Uterus (tissue), 2 donors: ENCODE measurements at regions not wholly inside any gene's neighbourhood (a gene's known extent, or its start where the extent isn't known, plus 50 kb on each side); places are given as distances from the start of the nearest gene placed in this dataset.

ENCODE experiments used
- CTCF ChIP-seq, 4 experiments: fragments of 200-600 bp in 2 of 4; fragments of 450-650 bp in 2 of 4; sonication (generic) in 2 of 4; IDR thresholded peaks; one replicate each; pipeline ENCODE4 v1.5.1; 2016 to 2019; ENCODE audit warnings: antibody characterized with exemption in 4 of 4, mild to moderate bottlenecking in 2 of 4, moderate library complexity in 1 of 4
- POLR2A ChIP-seq, 2 donors: fragments of 450-650 bp; IDR thresholded peaks; one replicate each; pipeline ENCODE4 v1.6.1; 2016; ENCODE audit warnings: antibody characterized with exemption in 2 of 2, mild to moderate bottlenecking in 1 of 2, moderate library complexity in 1 of 2

GRCh38 chr21:26736449-26736848, 108.8 kb downstream of the ADAMTS1 start:
- TF ChIP-seq CTCF (IDR thresholded peaks at IDR 0.05) (no peak), POLR2A (IDR thresholded peaks at IDR 0.05) (no peak)
